HCEC 1CT (cell line): ENCODE measurements at regions not wholly inside any gene's neighbourhood (a gene's known extent, or its start where the extent isn't known, plus 50 kb on each side); places are given as distances from the start of the nearest gene placed in this dataset.
"Not testable (repeated sequence)": the region's sequence is repeated elsewhere in the genome, so short reads cannot be mapped to it uniquely, and the experiment has no call there.

Experiments
- DNase-seq: peaks from one replicate; pipeline ENCODE4 v3.0.0-alpha.2; 2017

- no peak for DNase-seq
Measured at GRCh38 chr6:10101551-10102252, 313.2 kb downstream of the TFAP2A start.

GRCh38 chr6:10099529-10100140 is 315.2 kb downstream of the TFAP2A start:
- DNase-seq, result no peak

GRCh38 chr6:10098756-10099528 is 315.9 kb downstream of the TFAP2A start:
- no peak for DNase-seq

GRCh38 chr6:10093282-10093681 is 321.6 kb downstream of the TFAP2A start:
- no peak for DNase-seq

- DNase-seq, result no peak
Measured at GRCh38 chr6:10084111-10084986, 330.5 kb downstream of the TFAP2A start.

GRCh38 chr6:10082385-10082784 is 332.5 kb downstream of the TFAP2A start:
- DNase-seq, result no peak

GRCh38 chr6:10081957-10082356 is 332.9 kb downstream of the TFAP2A start:
- no peak for DNase-seq

- no peak for DNase-seq
Measured at GRCh38 chr6:10081075-10081474, 333.8 kb downstream of the TFAP2A start.

- no peak for DNase-seq
Measured at GRCh38 chr6:10080561-10080960, 334.3 kb downstream of the TFAP2A start.

GRCh38 chr6:10078581-10078980 is 336.3 kb downstream of the TFAP2A start:
- DNase-seq, result no peak

GRCh38 chr6:10074726-10075125 is 340.1 kb downstream of the TFAP2A start:
- DNase-seq, result not testable (repeated sequence)

GRCh38 chr6:10073341-10073740 is 341.5 kb downstream of the TFAP2A start:
- DNase-seq, result no peak

- no peak for DNase-seq
Measured at GRCh38 chr6:10071631-10072220, 343.1 kb downstream of the TFAP2A start.

GRCh38 chr6:10060004-10060403 is 354.9 kb downstream of the TFAP2A start:
- DNase-seq, result no peak

- DNase-seq, result no peak
Measured at GRCh38 chr6:10054672-10055071, 360.2 kb downstream of the TFAP2A start.

- no peak for DNase-seq
Measured at GRCh38 chr6:10051283-10051682, 363.6 kb downstream of the TFAP2A start.

- no peak for DNase-seq
Measured at GRCh38 chr6:10048370-10049297, 366.2 kb downstream of the TFAP2A start.

GRCh38 chr6:10042280-10042679 is 372.6 kb downstream of the TFAP2A start:
- DNase-seq, result no peak

GRCh38 chr6:10033223-10033829 is 381.5 kb downstream of the TFAP2A start:
- DNase-seq, result no peak

- no peak for DNase-seq
Measured at GRCh38 chr6:10031617-10032016, 383.3 kb downstream of the TFAP2A start.

GRCh38 chr6:10030942-10031537 is 383.8 kb downstream of the TFAP2A start:
- no peak for DNase-seq
